Posterior vena cava (tissue), 2 donors: ENCODE measurements at regions not wholly inside any gene's neighbourhood (a gene's known extent, or its start where the extent isn't known, plus 50 kb on each side); places are given as distances from the start of the nearest gene placed in this dataset.

Source experiments
- DNase-seq: peaks from one replicate; pipeline ENCODE4 v3.0.0-alpha.2; 2020; ENCODE audit warnings: low spot score
- intact Hi-C, 2 donors: fragments of 100-400 bp; cut with DNase I; formaldehyde crosslinking; loops; one replicate each; pipeline versions ENCODE4 v1.14.1 to v1.14.2; 2022 to 2023
- donor health status: DM: yes; HTN: yes; CAD: no.
- donor health status: DM: yes; HTN: yes; CAD: no.

DNA sequence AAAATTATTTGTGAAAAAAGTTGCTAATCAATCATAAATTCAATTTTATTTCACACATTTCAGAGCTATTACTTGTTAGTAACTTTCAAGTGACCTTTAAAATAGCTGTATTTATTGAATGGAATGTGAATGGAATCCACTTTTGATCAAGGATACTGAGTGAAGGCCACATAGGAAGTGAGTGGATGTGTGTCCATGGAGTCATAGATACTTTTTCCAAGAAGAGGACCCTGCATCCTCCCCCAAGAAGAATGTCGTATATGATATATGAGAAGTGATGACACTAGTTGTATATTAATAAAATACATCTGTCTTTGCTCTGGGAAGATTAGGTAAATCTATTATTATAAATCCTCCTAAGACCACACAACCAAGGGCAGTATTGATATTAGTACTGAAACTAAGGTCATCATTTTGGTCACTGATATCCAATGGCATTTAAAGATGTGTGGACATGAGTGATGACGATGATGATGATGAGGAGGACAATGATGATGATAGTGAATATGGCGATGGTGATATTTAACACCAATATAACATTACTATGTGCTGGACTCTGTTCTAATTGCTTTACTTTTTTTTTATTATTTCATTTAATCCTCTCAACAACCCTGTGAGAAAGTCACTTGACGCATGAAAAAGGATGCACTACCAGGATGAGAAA lies 493.0 kb upstream of the NR2F2 start:
- intact Hi-C loops: no loop called here
- DNase-seq: no peak

DNA sequence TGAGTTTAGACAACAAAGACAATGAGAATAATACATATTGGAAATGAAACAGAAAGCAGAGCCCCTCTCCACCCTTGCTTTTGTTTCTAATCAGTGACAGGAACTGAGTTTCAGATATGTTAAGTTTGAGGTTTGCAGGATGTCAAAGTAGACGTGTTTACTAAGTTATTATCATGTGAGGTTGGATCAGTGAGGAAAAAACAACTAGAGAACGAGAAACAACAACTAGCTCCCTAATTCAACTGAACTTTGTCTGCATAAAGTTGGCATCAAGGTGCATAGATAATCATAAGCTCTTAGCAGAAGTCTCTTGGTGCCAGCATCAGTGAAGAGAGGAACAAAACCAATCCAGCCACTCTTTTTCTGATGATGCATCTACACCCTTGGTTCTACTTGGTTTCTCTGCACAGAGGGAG lies 491.1 kb upstream of the NR2F2 start:
- intact Hi-C loops: no loop called here
- DNase-seq: no peak

DNA sequence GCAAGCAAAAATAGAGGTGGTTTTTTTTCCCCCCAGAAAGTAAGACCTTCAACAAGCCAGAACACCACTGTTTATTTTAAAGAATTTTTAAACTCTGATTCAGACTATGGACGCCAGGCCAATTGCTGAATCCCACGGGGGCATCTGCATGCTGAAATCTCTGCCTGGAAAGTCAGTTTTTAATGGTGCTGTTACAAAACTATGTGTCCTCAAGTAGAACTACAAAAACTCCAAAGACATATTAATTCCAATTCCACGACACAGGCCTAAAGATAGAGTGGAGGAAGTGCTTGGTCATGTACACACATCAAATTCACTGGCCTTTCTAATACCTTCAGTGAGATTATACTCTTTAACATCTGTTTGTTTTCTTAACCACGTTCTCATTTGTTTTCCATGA lies 490.5 kb upstream of the NR2F2 start:
- intact Hi-C loops: no loop called here
- peak; percentile 88 for DNase-seq

DNA sequence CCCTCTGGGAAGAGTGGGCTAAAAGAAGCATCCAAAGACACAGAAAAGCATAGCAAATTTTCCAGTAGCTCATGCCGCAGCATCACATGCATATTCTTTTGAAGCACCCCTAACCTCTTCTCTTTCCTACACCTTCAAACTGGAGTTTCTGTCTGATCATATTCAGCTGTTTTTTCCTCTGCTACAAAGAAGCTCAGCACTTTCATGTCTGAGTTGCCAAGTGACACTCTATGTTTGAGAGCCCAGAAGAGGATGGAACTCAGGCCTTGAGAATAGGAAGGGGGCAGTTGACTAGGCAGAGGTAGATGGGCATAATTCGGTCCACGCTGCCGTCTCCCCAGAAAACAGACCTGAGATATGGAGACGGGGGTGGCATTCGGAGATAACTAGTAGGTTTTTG lies 489.6 kb upstream of the NR2F2 start:
- intact Hi-C loops: no loop called here
- no peak for DNase-seq

DNA sequence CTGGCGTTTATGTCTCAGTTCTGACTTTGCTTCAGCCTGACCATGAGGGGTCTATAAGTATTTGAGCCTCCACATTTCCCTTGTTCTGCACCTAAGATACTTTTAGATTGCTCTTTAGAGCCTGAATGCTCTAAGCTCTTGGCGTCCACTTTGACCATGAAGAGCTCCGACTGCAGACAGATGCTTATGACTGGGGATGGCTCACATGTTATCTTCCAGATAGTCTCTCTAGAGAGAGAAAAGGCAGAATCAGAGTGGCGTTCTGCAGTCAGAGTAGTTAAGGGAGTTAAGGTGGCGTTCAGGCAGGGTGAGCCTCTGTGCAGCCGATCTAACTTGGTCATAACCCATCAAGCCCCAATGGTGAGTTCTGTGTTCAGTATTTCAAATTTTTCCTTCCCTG lies 487.9 kb upstream of the NR2F2 start:
- no peak for DNase-seq
- intact Hi-C loops: no loop called here

DNA sequence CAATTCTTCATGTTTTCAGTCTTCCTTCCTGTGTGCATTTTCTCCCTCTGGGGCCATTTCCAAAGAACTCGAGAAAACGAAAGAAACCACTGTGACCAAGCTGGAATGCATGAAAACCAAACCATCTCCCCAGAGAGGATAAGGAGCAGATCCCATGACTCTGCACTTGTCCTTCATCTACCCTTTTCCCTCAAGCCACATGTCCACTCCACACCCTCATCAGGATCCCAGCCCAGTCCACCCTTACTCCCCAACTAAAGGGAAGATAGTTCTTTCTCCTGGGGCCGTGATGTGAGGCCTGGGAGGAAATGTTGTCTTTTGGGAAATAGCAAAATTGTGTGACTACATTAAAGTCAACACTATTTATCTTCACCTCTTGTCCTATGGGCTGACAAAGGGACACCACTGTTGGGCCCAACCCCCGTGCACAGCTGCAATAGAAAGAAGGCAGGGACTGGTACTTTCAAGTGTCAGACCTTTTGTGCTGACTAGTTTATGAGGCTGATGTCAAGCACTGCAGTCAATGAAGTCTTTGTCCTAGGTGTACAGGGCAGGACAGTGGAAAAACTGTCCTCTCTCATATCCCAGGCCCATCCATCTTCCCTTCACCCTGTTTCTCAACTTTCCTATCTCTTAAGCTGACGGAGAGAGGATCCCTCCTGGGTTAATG lies 487.1 kb upstream of the NR2F2 start:
- DNase-seq: no peak
- intact Hi-C loops: no loop called here

DNA sequence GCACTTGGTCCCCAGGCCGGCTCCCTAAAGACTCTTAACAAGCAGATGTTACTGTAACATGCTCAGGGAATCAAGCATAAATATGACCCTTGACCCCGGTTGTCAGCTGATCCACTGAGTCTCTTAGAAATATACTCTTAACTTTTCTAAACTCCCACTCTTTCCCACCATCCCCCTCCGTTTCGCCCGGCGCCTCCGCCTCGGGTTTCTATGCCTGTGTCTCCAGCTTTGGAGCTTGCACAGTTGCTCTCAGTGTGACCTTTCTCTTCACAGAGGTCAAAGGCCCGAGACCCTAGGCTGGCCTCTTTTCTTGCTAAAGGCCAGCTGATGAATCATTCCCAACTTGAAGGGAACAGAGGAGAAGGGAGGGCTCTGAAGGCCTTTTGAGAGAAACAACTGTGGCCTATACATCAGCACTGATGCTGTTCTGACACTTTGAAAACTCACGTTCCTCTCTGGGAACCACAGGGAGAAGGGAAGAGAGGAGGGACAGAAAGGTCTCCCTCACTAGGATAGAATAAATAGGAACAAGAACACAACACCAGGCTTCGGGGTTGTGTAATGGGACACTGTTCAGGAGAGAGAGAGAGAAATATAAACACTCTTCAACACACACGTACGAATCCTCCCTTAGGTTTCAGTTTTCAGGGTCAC lies 484.5 kb upstream of the NR2F2 start:
- intact Hi-C loops: no loop called here
- DNase-seq: peak; percentile 78

DNA sequence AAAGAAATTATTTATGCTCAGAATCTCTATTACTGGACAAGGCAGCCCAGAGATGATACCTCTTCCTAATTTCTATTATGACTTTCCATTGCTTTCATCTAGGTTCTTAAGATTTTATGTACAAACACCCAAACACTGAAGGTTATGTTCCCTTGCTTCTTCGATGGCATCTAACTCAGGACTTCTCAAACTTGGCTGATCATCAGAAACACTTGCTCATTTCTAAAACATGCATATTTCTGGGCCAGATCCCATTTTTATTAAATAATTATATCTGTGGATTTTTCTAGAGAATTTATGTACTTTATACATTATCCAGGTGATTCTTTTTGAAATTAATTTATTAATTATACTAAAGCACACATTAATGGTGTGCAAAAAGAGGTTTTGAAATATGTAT lies 482.4 kb upstream of the NR2F2 start:
- intact Hi-C loops: no loop called here
- no peak for DNase-seq

DNA sequence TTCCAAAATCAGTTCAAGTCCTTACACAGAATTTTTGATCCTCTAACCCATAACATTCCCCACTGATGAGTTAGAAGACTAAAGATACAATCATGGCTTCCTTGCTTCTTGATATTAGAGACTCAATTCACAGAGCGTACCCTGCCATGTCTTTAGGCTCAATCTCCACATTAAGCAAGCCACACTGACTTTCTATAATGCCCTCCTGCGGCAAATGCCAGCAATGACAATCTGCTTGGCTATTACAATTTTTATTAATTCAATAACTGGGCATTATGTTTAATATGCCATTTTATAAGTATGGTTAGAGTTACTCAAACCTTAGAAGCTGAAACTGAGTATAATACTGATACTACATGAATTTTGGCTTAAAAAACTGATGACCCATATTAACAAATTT lies 479.7 kb upstream of the NR2F2 start:
- intact Hi-C loops: no loop called here
- no peak for DNase-seq

DNA sequence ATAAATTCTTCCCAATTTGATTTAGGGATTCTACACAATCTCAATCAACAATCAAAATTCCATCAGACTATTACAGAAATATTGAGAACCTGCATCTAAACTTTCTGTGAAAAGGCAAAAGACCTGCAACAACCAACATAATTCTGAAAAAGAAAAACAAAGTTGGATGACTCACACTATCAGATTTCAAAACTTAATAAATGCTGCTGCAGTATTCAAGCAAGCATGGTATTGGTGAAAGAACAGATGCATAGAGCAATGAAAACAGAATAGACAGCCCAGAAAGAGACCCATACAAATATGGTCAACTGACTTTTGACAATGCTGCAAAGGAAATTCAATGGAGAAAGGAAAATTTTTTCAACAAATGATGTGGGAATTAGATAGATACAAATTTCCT lies 477.1 kb upstream of the NR2F2 start:
- intact Hi-C loops: no loop called here
- no peak for DNase-seq

DNA sequence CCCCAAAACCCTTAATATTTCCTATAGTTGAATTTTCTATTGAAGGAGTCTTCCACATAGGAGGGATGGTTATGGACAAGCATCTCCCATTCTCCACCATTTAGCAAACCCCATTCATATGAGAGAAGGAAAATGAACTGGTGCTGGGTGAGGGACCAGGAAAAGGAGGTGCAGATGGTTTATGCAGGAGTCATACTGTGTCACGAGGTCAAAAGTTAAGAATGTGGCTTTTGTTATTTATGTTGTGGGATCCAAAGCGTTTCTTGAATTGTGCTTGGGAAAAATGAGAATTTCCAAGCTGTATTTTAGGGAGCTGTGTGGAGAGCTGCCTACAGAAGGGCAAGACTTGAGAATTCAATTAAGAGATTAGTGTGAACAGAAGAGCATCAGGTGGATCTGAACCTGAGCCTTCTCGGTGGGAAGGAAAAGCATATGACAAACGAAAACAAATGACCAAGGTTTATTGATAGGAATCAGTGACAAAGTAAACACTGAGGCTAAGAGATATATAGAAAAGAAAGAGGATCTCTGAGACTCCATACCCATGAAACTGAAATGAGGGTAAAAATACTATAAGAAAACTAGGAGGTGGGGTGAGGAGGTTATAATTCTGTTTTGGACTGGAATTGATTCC lies 473.3 kb upstream of the NR2F2 start:
- intact Hi-C loops: no loop called here
- DNase-seq: no peak

DNA sequence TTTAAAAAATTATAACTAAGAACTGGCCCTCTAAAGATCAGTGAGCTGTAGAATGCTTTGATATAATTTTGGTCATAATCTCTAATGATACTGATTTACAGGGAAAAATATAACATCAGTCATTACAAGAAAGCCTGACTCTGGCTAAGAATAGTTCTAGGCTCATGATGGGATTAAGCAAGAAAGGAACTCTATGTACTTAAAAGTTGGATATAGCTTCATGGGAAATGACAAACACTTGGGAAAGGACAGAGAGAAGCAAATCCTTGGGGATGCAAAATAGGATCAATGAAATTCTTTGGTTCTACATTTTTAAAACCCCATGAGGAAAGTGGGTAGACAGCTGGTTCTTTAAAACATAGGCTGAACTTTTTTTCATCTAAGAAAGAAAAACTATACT lies 472.7 kb upstream of the NR2F2 start:
- intact Hi-C loops: no loop called here
- no peak for DNase-seq

DNA sequence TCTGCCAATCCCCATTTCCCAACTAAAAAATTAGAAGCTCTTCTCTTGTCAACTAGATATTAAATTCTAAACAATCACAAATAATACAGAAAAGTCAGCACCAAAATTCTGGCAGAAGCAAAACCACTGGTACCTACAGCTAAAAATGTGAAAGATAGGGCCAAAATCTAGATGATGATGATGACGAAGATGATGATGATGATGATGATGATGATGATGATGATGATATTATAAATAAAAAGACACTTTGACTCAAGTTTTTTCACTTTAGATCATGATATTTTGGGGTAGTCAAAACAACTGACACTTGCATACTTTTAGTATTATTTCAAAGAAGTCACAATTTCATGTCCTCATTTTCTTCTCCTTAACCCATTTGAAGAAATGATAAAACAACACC lies 470.1 kb upstream of the NR2F2 start:
- no peak for DNase-seq
- intact Hi-C loops: no loop called here

DNA sequence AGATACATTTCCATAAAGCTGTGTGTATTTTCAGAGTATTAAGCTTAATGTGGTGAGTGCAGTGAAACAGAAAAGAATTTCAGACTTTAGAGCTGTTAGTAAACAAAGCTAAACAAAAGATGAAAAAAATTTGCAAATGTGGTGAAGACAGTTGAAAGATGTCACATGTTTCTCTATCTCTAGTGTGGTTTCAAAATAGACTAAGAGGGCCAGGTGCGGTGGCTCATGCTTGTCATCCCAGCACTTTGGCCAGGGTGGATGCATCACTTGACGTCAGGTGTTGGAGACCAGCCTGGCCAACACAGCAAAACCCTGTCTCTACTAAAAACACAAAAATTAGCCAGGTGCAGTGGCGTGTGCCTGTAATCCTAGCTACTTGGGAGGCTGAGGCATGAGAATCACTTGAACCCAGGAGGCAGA lies 466.0 kb upstream of the NR2F2 start:
- no peak for DNase-seq
- intact Hi-C loops: no loop called here

DNA sequence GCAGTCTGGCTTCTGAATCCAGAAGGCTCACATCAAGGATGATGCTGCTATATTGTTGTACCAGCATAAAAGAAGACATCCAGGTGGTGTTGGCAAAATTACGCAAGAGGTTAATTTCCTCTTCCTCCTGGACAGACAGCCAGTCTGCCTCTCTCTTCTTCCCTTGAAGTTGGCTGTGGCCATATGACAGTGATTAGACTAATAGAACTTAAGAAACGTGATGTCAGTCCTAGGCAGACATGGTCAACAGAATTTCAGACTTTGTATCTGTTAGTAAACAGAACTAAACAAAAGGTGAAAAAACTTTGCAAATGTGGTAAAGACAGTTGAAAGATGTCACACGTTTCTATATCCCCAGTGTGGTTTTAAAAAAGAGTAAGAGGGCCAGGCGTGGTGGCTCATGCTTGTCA lies 465.2 kb upstream of the NR2F2 start:
- intact Hi-C loops: no loop called here
- no peak for DNase-seq

DNA sequence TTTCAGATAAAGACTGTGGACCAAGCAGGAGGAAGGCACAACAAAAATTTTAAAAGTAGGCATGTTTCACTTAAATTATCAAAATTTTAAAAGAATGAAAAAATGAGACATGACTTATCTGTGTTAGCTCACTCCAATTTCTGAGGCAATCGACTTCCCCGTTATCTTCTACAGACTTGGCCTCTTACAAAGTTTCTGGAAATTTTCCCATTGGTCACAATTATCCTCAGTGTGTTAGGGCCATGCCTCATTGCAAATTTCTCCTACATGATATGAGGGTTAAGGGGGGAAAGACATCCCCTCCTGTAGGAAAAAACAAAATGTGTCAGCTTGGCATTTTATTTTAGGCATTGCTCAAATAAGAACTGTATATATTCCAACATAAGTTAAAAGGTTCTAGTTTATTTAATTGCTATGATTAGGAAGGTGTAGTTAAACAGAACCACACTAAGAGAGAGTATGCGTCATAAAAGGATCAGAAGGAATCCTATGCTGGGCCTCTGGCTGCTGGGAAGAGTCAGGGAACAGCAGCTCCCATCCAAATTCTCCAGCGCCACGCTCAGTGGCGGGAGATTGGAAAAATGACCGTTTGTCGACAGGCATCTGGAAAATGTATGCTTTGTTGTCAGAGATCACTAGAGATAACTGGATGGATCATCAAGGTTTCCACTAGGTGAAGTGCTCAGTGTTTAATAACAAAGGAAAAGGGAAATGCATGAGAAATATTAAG lies 463.6 kb upstream of the NR2F2 start:
- intact Hi-C loops: no loop called here
- no peak for DNase-seq

DNA sequence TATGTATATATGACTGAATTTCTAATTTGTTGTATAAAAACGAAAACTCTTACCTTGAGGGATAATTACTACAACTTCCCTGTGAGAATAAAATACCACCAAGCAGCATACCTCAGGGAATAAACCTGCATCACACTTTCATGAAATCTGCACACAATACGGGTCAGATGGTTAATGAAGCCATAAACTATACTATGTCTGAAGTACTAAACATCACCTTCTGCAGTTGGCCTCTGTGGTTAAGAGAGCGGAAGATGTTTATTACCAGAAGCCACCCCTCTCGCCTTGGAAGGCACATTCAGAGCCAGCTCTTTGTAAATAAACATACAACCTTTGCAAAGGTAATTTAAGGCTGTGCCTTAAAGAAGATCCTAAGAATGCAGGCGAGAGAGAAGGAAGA lies 462.1 kb upstream of the NR2F2 start:
- intact Hi-C loops: no loop called here

DNA sequence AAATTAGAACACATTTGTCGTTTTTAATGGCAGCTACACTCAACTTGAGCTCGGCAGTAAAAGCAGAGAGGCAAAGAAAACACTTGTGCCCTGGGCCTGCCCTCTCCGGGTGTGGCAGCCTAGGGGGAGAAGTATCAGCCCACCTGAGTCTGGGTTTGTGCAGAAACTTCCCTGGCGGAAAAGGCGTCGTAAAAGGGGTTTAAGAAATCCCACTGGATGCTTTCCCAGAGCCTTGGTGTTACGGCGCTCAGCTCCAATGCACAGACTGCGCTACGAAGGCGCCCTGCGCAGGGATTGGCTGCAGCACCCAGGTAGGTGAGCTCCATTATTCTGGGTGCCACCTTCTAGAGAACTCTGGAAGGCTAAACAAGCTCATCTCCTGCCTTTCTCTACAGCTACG lies 461.5 kb upstream of the NR2F2 start:
- DNase-seq: no peak
- intact Hi-C loops: no loop called here

More for the DNA sequence above, 462.1 kb upstream of the NR2F2 start:
- DNase-seq: no peak

DNA sequence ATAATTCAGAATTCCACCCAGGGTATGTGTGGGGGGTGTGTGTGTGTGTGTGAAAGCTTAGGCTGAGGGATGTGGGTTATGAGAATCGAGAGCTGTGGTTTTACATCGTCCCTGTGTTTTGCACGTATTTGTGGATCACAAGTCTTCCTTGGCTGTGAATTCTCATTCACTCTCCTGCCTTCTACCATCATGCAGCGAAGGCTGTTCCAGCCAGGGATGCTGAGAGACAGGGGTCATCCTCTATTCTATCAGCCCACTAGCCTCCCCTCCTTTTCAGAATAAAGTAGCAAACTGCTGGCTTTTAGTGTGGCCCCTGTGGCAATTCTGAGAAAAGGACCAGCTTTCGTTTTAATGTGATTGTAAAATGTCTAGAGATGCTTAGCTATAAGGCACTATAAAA lies 460.6 kb upstream of the NR2F2 start:
- intact Hi-C loops: no loop called here
- DNase-seq: no peak

DNA sequence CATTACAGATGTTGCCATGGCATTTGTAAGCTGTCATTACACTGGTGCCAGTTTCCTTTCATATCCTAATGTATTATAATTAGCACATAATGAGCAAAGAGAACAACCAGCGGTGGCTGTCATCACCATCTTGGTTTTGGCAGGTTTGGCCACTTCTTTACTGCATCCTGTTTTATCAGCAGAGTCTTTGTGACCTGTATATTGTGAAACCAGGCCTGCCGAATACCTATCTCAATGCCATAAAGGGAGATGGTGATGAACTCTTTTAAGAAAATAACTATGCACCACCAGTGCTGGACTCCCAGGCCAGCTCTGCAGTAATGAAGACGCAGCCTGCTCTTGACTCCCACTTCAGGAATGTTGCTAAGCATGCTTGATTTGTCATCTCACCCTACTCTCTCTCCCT lies 458.1 kb upstream of the NR2F2 start:
- no peak for DNase-seq
- intact Hi-C loops: no loop called here
